ENCODE measurements at regions not wholly inside any gene's neighbourhood (a gene's known extent, or its start where the extent isn't known, plus 50 kb on each side); places are given as distances from the start of the nearest gene placed in this dataset.

GRCh38 chr19:30881281-30881680, 468.0 kb downstream of the TSHZ3 start:
- TF ChIP-seq CTCF (conservative IDR thresholded peaks at IDR 0.05 in 1 of 2, IDR thresholded peaks at IDR 0.05 in 1 of 2; ENCODE audit: low read depth in 1 of 2, low read length in 2 of 2) (no peak), EZH2 (IDR thresholded peaks at IDR 0.05; ENCODE audit: low read length, missing control alignments) (no peak)

Measured in fibroblast of lung (primary cell).